Astrocyte (in vitro differentiated cells and primary cell): ENCODE measurements at regions not wholly inside any gene's neighbourhood (a gene's known extent, or its start where the extent isn't known, plus 50 kb on each side); places are given as distances from the start of the nearest gene placed in this dataset.

Experiments used
- DNase-seq: peaks from one replicate; pipeline ENCODE4 v3.0.0-alpha.2; 2010; ENCODE audit warnings: low read depth
- FAIRE-seq: peaks from 2 replicates; lab custom pipeline; 2011; peaks lifted over from hg19 to GRCh38; lab: Jason Lieb, UNC
- H2AFZ ChIP-seq: 2 replicates; pipeline ENCODE4 v1.6.0; 2012; ENCODE audit warnings: low read depth, low read length, inconsistent platforms
- H3K27ac ChIP-seq: 2 replicates; pipeline ENCODE4 v1.5.1; 2011; ENCODE audit warnings: low read depth, low read length, inconsistent platforms
- H3K27me3 ChIP-seq: 2 replicates; pipeline ENCODE4 v1.6.0; 2011; ENCODE audit warnings: low read length, inconsistent platforms; ENCODE audit not compliant: insufficient read depth
- H3K36me3 ChIP-seq: 2 replicates; pipeline ENCODE4 v1.5.1; 2011; ENCODE audit warnings: low read length, inconsistent platforms; ENCODE audit not compliant: insufficient read depth
- H3K4me1 ChIP-seq: 2 replicates; pipeline ENCODE4 v1.5.1; 2011; ENCODE audit warnings: low read length, inconsistent platforms; ENCODE audit not compliant: insufficient read depth
- H3K4me2 ChIP-seq: 2 replicates; pipeline ENCODE4 v1.6.0; 2012; ENCODE audit warnings: low read length, inconsistent platforms
- H3K4me3 ChIP-seq: 2 replicates; pipeline ENCODE4 v1.5.1; 2011; ENCODE audit warnings: low read depth, mild to moderate bottlenecking, low read length, inconsistent platforms; ENCODE audit not compliant: insufficient read depth
- H3K79me2 ChIP-seq: 2 replicates; pipeline ENCODE4 v1.6.0; 2012; ENCODE audit warnings: mild to moderate bottlenecking, low read length, inconsistent platforms; ENCODE audit not compliant: insufficient read depth
- H3K9ac ChIP-seq: 2 replicates; pipeline ENCODE4 v1.6.0; 2012; ENCODE audit warnings: mild to moderate bottlenecking, low read length, inconsistent platforms
- H3K9me3 ChIP-seq: 2 replicates; pipeline ENCODE4 v1.5.1; 2012; ENCODE audit warnings: low read depth, mild to moderate bottlenecking, low read length, inconsistent platforms; ENCODE audit not compliant: insufficient read depth
- H4K20me1 ChIP-seq: 2 replicates; pipeline ENCODE4 v1.6.0; 2012; ENCODE audit warnings: low read length, inconsistent platforms; ENCODE audit not compliant: insufficient read depth
- H3K27ac Mint-ChIP-seq: one replicate; pipeline ENCODE4 v1.8.0; 2021; ENCODE audit warnings: mild to moderate bottlenecking, mixed read lengths; ENCODE audit not compliant: unreplicated experiment
- H3K27me3 Mint-ChIP-seq: one replicate; pipeline ENCODE4 v1.8.0; 2021; ENCODE audit warnings: low read depth, mixed read lengths; ENCODE audit not compliant: unreplicated experiment
- H3K36me3 Mint-ChIP-seq: one replicate; pipeline ENCODE4 v1.8.0; 2021; ENCODE audit warnings: low read depth, mixed read lengths; ENCODE audit not compliant: unreplicated experiment
- H3K4me1 Mint-ChIP-seq: one replicate; pipeline ENCODE4 v1.8.0; 2021; ENCODE audit warnings: low read depth, mixed read lengths; ENCODE audit not compliant: unreplicated experiment
- H3K4me3 Mint-ChIP-seq: one replicate; pipeline ENCODE4 v1.8.0; 2021; ENCODE audit warnings: mild to moderate bottlenecking, moderate library complexity, mixed read lengths; ENCODE audit not compliant: unreplicated experiment
- H3K9me3 Mint-ChIP-seq: one replicate; pipeline ENCODE4 v1.8.0; 2021; ENCODE audit warnings: mild to moderate bottlenecking, mixed read lengths; ENCODE audit not compliant: unreplicated experiment
- CTCF ChIP-seq: IDR thresholded peaks from 2 replicates; pipeline ENCODE4 v1.5.1; 2011; ENCODE audit warnings: low read depth, mild to moderate bottlenecking, inconsistent platforms, low read length, moderate library complexity; ENCODE audit not compliant: insufficient read depth
- EZH2 ChIP-seq: IDR thresholded peaks from 2 replicates; pipeline ENCODE4 v1.6.1; 2012; ENCODE audit warnings: mild to moderate bottlenecking, low read length, inconsistent platforms; ENCODE audit not compliant: insufficient read depth

- Histone ChIP-seq H4K20me1 (no peaks in the 10 kb centered on the region), H3K9ac (no peak overlapping the region), H3K27me3 (no peaks in the 10 kb centered on the region), H3K4me1 (no peaks in the 10 kb centered on the region), H3K4me3 (no peak overlapping the region), H3K36me3 (no peaks in the 10 kb centered on the region), H3K4me2 (no peak overlapping the region), H3K79me2 (no peaks in the 10 kb centered on the region), H3K9me3 (no peaks in the 10 kb centered on the region), H3K27ac (no peak overlapping the region), H2AFZ (no peak overlapping the region)
- DNase-seq (no peak), FAIRE-seq (no peak)
- Mint-ChIP-seq H3K4me3 (no peak overlapping the region), H3K9me3 (peaks cover 4% of the 10 kb centered on the region), H3K36me3 (no peaks in the 10 kb centered on the region), H3K27me3 (no peaks in the 10 kb centered on the region), H3K27ac (no peak overlapping the region), H3K4me1 (peaks cover 2% of the 10 kb centered on the region)
- TF ChIP-seq EZH2 (no peak), CTCF (no peak)
Observed at GRCh38 chr14:22003461-22003860, 329.8 kb upstream of the OR4E1 start.

- Histone ChIP-seq H3K79me2 (no peaks in the 10 kb centered on the region), H3K9ac (no peak overlapping the region), H3K27ac (no peak overlapping the region), H3K27me3 (no peaks in the 10 kb centered on the region), H3K4me3 (no peak overlapping the region), H2AFZ (no peak overlapping the region), H3K36me3 (no peaks in the 10 kb centered on the region), H3K4me1 (no peaks in the 10 kb centered on the region), H3K9me3 (no peaks in the 10 kb centered on the region), H3K4me2 (no peak overlapping the region), H4K20me1 (no peaks in the 10 kb centered on the region)
- Mint-ChIP-seq H3K27me3 (no peaks in the 10 kb centered on the region), H3K9me3 (peaks cover 4% of the 10 kb centered on the region), H3K4me1 (peaks cover 2% of the 10 kb centered on the region), H3K36me3 (no peaks in the 10 kb centered on the region), H3K4me3 (no peak overlapping the region), H3K27ac (peak overlapping the region; percentile 47)
- FAIRE-seq (no peak), DNase-seq (no peak)
- no peak for TF ChIP-seq CTCF
- no peak for TF ChIP-seq EZH2
Observed at GRCh38 chr14:22002860-22003284, 329.3 kb upstream of the OR4E1 start.

- H3K4me1 Mint-ChIP-seq = peaks cover 2% of the 10 kb centered on the region
- Histone ChIP-seq H3K27me3 (no peaks in the 10 kb centered on the region), H3K4me3 (no peak overlapping the region), H3K4me1 (no peaks in the 10 kb centered on the region), H4K20me1 (no peaks in the 10 kb centered on the region), H3K9ac (no peak overlapping the region), H3K36me3 (no peaks in the 10 kb centered on the region), H3K79me2 (no peaks in the 10 kb centered on the region), H3K9me3 (no peaks in the 10 kb centered on the region), H3K4me2 (no peak overlapping the region), H2AFZ (no peak overlapping the region), H3K27ac (no peak overlapping the region)
- DNase-seq = no peak
- no peaks in the 10 kb centered on the region for H3K27me3 Mint-ChIP-seq
- no peak for FAIRE-seq
- TF ChIP-seq EZH2 (no peak), CTCF (no peak)
- no peaks in the 10 kb centered on the region for H3K9me3 Mint-ChIP-seq
- H3K4me3 Mint-ChIP-seq = no peak overlapping the region
- no peak overlapping the region for H3K27ac Mint-ChIP-seq
- H3K36me3 Mint-ChIP-seq = no peaks in the 10 kb centered on the region
Observed at GRCh38 chr14:21999402-21999801, 325.8 kb upstream of the OR4E1 start.
